Lower leg skin (tissue), 3 donors: ENCODE measurements at regions not wholly inside any gene's neighbourhood (a gene's known extent, or its start where the extent isn't known, plus 50 kb on each side); places are given as distances from the start of the nearest gene placed in this dataset.

Experiments
- CTCF ChIP-seq, 3 donors: fragments of 450-650 bp; IDR thresholded peaks; one replicate each; pipeline ENCODE4 v1.5.1; 2016; ENCODE audit warnings: antibody characterized with exemption in 3 of 3, mild to moderate bottlenecking in 3 of 3, moderate library complexity in 2 of 3
- POLR2A ChIP-seq, 2 donors: fragments of 450-650 bp; IDR thresholded peaks; one replicate each; pipeline ENCODE4 v1.6.1; 2016 to 2017; ENCODE audit warnings: antibody characterized with exemption in 2 of 2, mild to moderate bottlenecking in 1 of 2, moderate library complexity in 1 of 2

DNA sequence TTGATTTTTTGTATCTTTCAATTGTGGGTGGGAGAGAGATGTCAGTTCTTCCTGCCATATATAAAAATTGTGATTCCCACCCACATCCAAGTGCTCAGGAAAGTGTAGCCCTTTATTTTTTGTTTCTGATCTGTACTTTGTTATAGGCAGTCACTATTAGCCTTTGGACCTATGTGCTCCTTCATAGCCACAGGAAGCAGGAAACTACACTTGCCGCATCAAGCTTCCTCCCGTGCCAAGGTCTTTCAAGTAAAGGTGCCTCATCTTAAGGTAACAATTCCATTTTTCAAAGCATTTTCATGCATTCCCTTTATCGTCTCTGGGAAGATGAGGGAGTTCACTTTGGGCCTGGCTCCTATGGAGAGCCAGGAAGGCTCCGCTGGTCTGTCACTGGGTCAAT lies 339.0 kb downstream of the DIRAS2 start:
- no peak for TF ChIP-seq CTCF (IDR thresholded peaks at IDR 0.05)
- no peak for TF ChIP-seq POLR2A (IDR thresholded peaks at IDR 0.05)
